GM21447 (cell line): ENCODE measurements at regions not wholly inside any gene's neighbourhood (a gene's known extent, or its start where the extent isn't known, plus 50 kb on each side); places are given as distances from the start of the nearest gene placed in this dataset.

ENCODE experiments used
- ATAC-seq: cut with Tn5 transposase; IDR thresholded peaks from one replicate; pipeline ENCODE4 v1.9.1; 2021; ENCODE audit not compliant: unreplicated experiment

- ATAC-seq = no peak
Observed at GRCh38 chr2:383888-384287, 96.0 kb upstream of the ALKAL2 start.

- ATAC-seq = no peak
Observed at GRCh38 chr2:383178-383577, 95.3 kb upstream of the ALKAL2 start.

- ATAC-seq = no peak
Observed at GRCh38 chr2:382728-383022, 94.8 kb upstream of the ALKAL2 start.

- ATAC-seq = no peak
Observed at GRCh38 chr2:381941-382727, 94.2 kb upstream of the ALKAL2 start.

GRCh38 chr2:381181-381580 lies 93.3 kb upstream of the ALKAL2 start:
- ATAC-seq = no peak

- no peak for ATAC-seq
Observed at GRCh38 chr2:380772-381171, 92.9 kb upstream of the ALKAL2 start.

GRCh38 chr2:380221-380620 lies 92.3 kb upstream of the ALKAL2 start:
- ATAC-seq = no peak

- ATAC-seq = no peak
Observed at GRCh38 chr2:379778-380177, 91.9 kb upstream of the ALKAL2 start.

GRCh38 chr2:378364-378763 lies 90.5 kb upstream of the ALKAL2 start:
- ATAC-seq = no peak

GRCh38 chr2:377414-377813 lies 89.5 kb upstream of the ALKAL2 start:
- no peak for ATAC-seq

GRCh38 chr2:375956-376307 lies 88.0 kb upstream of the ALKAL2 start:
- no peak for ATAC-seq

GRCh38 chr2:375270-375955 lies 87.5 kb upstream of the ALKAL2 start:
- no peak for ATAC-seq

- no peak for ATAC-seq
Observed at GRCh38 chr2:368386-368785, 80.5 kb upstream of the ALKAL2 start.

GRCh38 chr2:367246-367645 lies 79.4 kb upstream of the ALKAL2 start:
- no peak for ATAC-seq

GRCh38 chr2:366706-367105 lies 78.8 kb upstream of the ALKAL2 start:
- no peak for ATAC-seq

GRCh38 chr2:365367-366275 lies 77.7 kb upstream of the ALKAL2 start:
- ATAC-seq = no peak

GRCh38 chr2:363824-364470 lies 76.1 kb upstream of the ALKAL2 start:
- ATAC-seq = no peak

- no peak for ATAC-seq
Observed at GRCh38 chr2:362924-363323, 75.0 kb upstream of the ALKAL2 start.

GRCh38 chr2:360124-360523 lies 72.2 kb upstream of the ALKAL2 start:
- no peak for ATAC-seq

GRCh38 chr2:359047-359446 lies 71.2 kb upstream of the ALKAL2 start:
- ATAC-seq = no peak

GRCh38 chr2:357811-358210 lies 69.9 kb upstream of the ALKAL2 start:
- no peak for ATAC-seq
